GM19468 (cell line): ENCODE measurements at regions not wholly inside any gene's neighbourhood (a gene's known extent, or its start where the extent isn't known, plus 50 kb on each side); places are given as distances from the start of the nearest gene placed in this dataset.
A peak's percentile ranks its signal among the peaks of the same experiment; 100 is the strongest.
"Not testable (repeated sequence)": the region's sequence is repeated elsewhere in the genome, so short reads cannot be mapped to it uniquely, and the experiment has no call there.

Source experiments
- ATAC-seq: cut with Tn5 transposase; IDR thresholded peaks from one replicate; pipeline ENCODE4 v1.9.1; 2021; ENCODE audit warnings: mild to moderate bottlenecking, moderate library complexity, moderate number of reproducible peaks; ENCODE audit not compliant: unreplicated experiment; ENCODE audit errors: extremely low read depth

DNA sequence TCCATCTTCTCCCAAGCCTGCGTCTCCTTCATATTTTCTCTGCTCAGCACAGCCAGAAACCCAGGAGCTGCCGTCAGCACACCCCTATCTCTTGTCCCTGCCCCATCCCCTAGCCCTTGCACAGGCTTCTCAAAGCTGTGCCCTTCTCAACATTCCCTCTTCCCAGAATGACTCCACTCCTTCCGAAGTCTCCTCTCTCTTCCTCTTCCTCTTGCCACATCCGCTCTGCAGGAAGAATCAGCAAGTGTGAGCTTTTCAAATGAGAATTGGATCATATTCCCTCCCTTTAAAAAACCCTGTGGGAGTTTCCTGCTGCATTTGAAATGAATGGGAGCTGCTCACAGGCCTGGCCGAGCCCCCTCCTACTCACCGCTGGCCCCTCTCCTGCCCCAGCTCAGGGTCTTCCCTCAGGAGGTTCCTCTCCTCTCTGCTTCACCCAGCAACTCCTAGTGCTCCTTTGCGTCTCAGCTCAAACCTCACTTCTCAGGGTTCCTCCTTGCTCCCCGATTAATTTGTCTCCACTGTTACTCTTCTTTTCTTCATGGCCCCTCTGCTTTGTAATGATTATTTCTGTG lies 528.5 kb upstream of the CCDC196 start:
- ATAC-seq = no peak

- ATAC-seq = no peak
These were observed 527.3 kb upstream of the CCDC196 start for GRCh38 chr14:65958664-65959562.

GRCh38 chr14:65959563-65960024 lies 526.6 kb upstream of the CCDC196 start:
- peak; percentile 61 for ATAC-seq

GRCh38 chr14:65961004-65961403 lies 525.2 kb upstream of the CCDC196 start:
- no peak for ATAC-seq

- no peak for ATAC-seq
These were observed 523.2 kb upstream of the CCDC196 start for GRCh38 chr14:65962952-65963351.

DNA sequence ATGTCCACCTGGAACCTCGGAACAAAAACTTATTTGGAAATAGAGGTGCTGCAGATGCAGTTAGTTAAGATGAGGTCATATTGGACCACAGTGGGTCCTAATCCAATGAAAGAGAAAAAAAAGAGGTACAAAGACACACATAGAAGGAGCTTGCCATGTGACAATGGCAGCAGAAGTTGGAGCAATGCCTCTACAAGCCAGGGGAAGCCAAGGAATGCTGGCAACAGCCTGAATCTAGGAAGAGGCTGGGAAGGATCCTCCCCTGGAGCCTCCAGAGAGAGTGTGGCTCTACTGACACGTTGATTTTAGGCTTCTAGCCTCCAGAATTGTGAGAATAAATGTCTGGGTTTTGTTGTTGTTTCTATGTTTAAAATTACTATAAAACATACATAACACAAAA lies 521.8 kb upstream of the CCDC196 start:
- ATAC-seq = no peak

- no peak for ATAC-seq
These were observed 520.0 kb upstream of the CCDC196 start for GRCh38 chr14:65966188-65966587.

GRCh38 chr14:65972346-65972870 lies 513.8 kb upstream of the CCDC196 start:
- no peak for ATAC-seq

GRCh38 chr14:65972891-65973290 lies 513.3 kb upstream of the CCDC196 start:
- no peak for ATAC-seq

GRCh38 chr14:65975865-65976264 lies 510.3 kb upstream of the CCDC196 start:
- no peak for ATAC-seq

GRCh38 chr14:65976761-65977404 lies 509.3 kb upstream of the CCDC196 start:
- ATAC-seq = no peak

DNA sequence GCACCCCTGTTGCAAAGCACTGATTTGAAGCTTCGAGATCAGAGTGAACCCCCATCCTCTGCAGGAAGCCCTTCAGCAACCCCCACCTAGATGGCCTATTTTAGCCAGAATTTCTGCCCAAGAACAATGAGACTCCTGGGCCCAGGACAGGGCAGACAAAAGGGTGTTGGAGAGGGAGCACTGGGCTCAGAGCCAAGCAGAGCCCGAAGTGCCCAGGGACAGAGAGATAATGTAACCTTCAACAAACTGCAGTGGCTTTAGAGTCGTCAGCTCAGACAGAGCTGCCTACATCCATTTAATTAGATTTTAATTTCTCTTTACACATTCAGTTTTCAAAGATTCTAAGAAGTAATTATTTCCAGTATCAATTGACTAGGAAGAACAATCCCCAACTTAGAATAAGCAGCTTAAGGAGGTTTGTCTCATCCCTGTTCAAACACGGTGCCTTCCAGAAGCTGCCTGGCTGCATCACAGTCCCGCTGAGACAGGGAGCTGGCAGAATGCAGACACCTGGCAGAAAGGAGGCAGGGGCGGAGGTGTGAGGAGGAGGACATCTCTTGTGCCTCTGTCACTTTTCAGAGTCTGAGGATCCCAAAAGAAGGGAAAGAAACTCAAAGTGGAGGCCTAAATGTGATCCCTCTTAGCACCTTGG lies 504.9 kb upstream of the CCDC196 start:
- ATAC-seq = no peak

GRCh38 chr14:65986041-65986440 lies 500.1 kb upstream of the CCDC196 start:
- no peak for ATAC-seq

GRCh38 chr14:65989981-65990380 lies 496.2 kb upstream of the CCDC196 start:
- ATAC-seq = no peak

GRCh38 chr14:65991104-65991503 lies 495.1 kb upstream of the CCDC196 start:
- no peak for ATAC-seq

DNA sequence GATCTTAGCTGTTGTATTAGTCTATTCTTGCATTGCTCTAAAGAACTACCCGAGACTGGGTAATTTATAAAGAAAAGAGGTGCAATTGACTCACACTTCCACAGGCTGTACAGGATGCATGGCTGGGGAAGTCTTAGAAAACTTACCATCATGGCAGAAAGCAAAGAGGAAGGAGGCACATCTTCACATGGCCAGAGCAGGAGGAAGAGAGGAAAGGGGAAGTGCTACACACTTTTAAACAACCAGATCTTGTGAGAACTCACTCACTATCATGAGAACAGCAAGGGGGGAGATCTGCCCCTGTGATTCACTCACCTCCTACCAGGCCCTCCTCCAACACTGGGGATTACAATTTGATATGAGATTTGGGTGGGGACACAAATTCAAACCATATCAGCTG lies 494.2 kb upstream of the CCDC196 start:
- ATAC-seq = not testable (repeated sequence)

DNA sequence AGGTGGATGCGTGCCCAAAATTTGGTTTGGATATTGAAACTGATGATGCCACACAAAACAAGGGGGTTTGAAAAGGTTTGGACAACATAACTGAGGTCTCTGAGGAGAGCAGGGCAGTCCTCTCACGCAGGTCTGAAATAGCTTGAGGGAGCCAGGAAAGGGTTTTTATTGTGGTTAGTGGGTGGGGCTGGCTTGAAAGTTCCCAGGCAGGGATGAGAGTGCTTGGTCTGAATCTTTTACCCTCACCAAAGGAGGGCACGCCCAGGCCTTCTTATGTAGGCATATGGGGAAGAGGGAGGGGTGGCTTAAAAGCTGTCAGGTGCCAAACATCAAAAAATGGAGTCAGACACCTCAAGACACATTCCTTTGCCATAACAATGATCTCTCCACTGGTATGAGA lies 493.1 kb upstream of the CCDC196 start:
- no peak for ATAC-seq

- no peak for ATAC-seq
These were observed 492.2 kb upstream of the CCDC196 start for GRCh38 chr14:65993996-65994395.

DNA sequence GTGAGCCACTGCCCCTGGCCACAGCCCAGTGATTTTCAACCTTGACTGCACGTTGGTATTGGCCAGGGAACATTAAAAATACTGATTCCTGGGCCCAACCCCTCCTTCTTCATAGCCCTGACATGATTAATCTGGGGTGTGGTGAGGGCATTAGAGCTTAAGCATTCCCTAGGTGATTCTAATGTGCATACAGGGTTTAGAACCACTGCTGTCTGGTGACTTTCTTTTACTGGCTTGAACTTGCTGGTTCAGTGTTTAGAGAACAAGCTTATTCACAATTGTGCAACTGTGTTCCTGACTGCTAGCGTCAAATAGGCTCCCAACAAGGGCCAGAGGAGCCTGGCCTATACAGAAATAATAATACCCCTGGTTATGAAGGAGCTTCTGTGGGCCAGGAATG lies 488.8 kb upstream of the CCDC196 start:
- no peak for ATAC-seq

GRCh38 chr14:65999865-66000264 lies 486.3 kb upstream of the CCDC196 start:
- no peak for ATAC-seq
